ENCODE measurements at regions not wholly inside any gene's neighbourhood (a gene's known extent, or its start where the extent isn't known, plus 50 kb on each side); places are given as distances from the start of the nearest gene placed in this dataset.

DNA sequence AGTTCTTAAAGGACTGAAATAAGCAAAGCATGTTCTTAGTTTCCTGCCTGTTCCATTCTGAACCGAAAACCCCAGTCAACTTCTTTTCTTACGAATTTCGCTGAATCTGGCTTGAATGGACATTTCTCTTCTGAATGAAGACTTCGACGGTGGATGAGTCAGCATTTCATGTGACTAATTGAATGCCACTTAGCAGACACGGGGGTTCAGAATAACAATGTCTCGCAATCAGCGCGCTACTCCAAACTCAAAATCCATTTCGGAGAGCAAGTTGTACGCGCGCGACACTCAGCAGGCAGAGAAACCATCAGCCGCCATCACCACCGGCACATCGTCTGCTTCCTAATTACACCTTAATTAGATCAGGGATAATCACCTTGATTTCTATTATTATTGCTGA is 239.0 kb upstream of the KLF6 start:
- Histone ChIP-seq H3K4me3 (no peak overlapping the region), H3K36me3 (ENCODE audit: low read depth) (no peaks in the 10 kb centered on the region), H3K4me2 (ENCODE audit: unreplicated experiment) (no peak overlapping the region), H2AFZ (no peak overlapping the region), H3K27me3 (replicated peaks; ENCODE audit: insufficient read depth) (no peaks in the 10 kb centered on the region), H4K20me1 (ENCODE audit: insufficient read depth) (no peaks in the 10 kb centered on the region), H3K4me1 (ENCODE audit: insufficient read depth) (no peaks in the 10 kb centered on the region), H3K9me3 (ENCODE audit: low read depth) (no peaks in the 10 kb centered on the region), H3K9me2 (ENCODE audit: insufficient read depth) (no peaks in the 10 kb centered on the region), H3K79me2 (ENCODE audit: insufficient read depth) (no peaks in the 10 kb centered on the region), H3K9ac (no peak overlapping the region), H3K27ac (no peak overlapping the region), H3F3A (ENCODE audit: insufficient read depth) (no peaks in the 10 kb centered on the region)
- TF ChIP-seq EZH2 (IDR thresholded peaks at IDR 0.05; ENCODE audit: insufficient read depth, poor library complexity, severe bottlenecking): no peak
- no peak for TF ChIP-seq EZH2phosphoT487 (IDR thresholded peaks at IDR 0.05; ENCODE audit: insufficient read depth, low read depth)
- DNase-seq: no peak
- WGBS, 2 experiments (ENCODE audit: low coverage in 1 of 2, low lambda C conversion rate in 2 of 2, missing lambda C conversion rate in 2 of 2): 90 to 91% methylated on average over 17 of the region's 17 CpGs
- in situ Hi-C loops (cut with MboI): no loop called here

DNA sequence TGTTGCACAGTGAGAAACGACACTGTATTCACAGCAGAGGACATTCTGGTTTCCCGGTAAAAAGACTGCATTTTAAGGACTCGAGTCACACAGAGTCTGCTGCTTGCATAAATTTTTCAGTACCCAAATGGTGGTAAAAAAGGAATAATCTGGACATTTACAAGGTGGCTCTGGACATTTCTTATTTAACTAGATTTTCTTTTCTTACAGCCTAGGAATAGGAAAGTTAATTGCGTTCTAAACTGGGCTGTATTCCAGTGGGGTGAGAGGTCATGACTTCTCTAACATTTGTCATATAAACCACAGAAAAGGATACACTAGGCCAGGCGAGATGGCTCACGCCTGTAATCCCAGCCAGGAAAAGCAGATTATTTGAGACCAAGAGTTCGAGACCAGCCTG is 237.5 kb upstream of the KLF6 start:
- H3K4me3 ChIP-seq: no peak overlapping the region
- no peaks in the 10 kb centered on the region for H3F3A ChIP-seq (ENCODE audit: insufficient read depth)
- no peaks in the 10 kb centered on the region for H3K4me1 ChIP-seq (ENCODE audit: insufficient read depth)
- H3K27me3 ChIP-seq (replicated peaks; ENCODE audit: insufficient read depth): no peaks in the 10 kb centered on the region
- H3K36me3 ChIP-seq (ENCODE audit: low read depth): no peaks in the 10 kb centered on the region
- no peaks in the 10 kb centered on the region for H4K20me1 ChIP-seq (ENCODE audit: insufficient read depth)
- TF ChIP-seq EZH2 (IDR thresholded peaks at IDR 0.05; ENCODE audit: insufficient read depth, poor library complexity, severe bottlenecking) (no peak), EZH2phosphoT487 (IDR thresholded peaks at IDR 0.05; ENCODE audit: insufficient read depth, low read depth) (no peak)
- H3K9ac ChIP-seq: no peak overlapping the region
- no peak overlapping the region for H2AFZ ChIP-seq
- H3K4me2 ChIP-seq (ENCODE audit: unreplicated experiment): no peak overlapping the region
- no peak for DNase-seq
- H3K9me2 ChIP-seq (ENCODE audit: insufficient read depth): no peaks in the 10 kb centered on the region
- WGBS, 2 experiments (ENCODE audit: low coverage in 1 of 2, low lambda C conversion rate in 2 of 2, missing lambda C conversion rate in 2 of 2): 93 to 96% methylated on average over 7 of the region's 7 CpGs
- H3K9me3 ChIP-seq (ENCODE audit: low read depth): no peaks in the 10 kb centered on the region
- no peak overlapping the region for H3K27ac ChIP-seq
- in situ Hi-C loops (cut with MboI): no loop called here
- H3K79me2 ChIP-seq (ENCODE audit: insufficient read depth): no peaks in the 10 kb centered on the region

DNA sequence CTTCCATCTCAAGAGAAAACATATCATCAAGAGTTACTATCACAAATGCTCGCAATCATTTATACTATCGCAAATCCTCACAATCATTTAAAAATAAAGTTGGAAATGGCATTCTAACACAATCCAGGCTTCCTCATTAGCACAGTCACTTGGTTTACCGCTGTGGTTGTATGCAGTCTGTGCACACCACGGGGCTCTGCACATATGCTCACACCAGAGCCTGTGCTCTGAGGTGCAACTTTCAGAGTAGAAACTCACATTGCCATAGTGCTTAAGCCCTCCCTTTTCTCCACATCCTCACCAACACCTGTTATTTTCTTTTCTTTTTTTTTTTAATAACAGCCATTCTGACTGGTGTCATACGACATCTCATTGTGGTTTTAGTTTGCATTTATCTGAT is 235.6 kb upstream of the KLF6 start:
- 89 to 93% methylated on average over 5 of the region's 5 CpGs for WGBS, 2 experiments (ENCODE audit: low coverage in 1 of 2, low lambda C conversion rate in 2 of 2, missing lambda C conversion rate in 2 of 2)
- Histone ChIP-seq H3K4me2 (ENCODE audit: unreplicated experiment) (no peak overlapping the region), H3K4me3 (no peak overlapping the region), H2AFZ (no peak overlapping the region), H3K36me3 (ENCODE audit: low read depth) (no peaks in the 10 kb centered on the region), H3K27ac (no peak overlapping the region), H3F3A (ENCODE audit: insufficient read depth) (no peaks in the 10 kb centered on the region), H4K20me1 (ENCODE audit: insufficient read depth) (no peaks in the 10 kb centered on the region), H3K9ac (no peak overlapping the region), H3K9me2 (ENCODE audit: insufficient read depth) (no peaks in the 10 kb centered on the region), H3K4me1 (ENCODE audit: insufficient read depth) (no peaks in the 10 kb centered on the region), H3K27me3 (replicated peaks; ENCODE audit: insufficient read depth) (no peaks in the 10 kb centered on the region), H3K79me2 (ENCODE audit: insufficient read depth) (no peaks in the 10 kb centered on the region), H3K9me3 (ENCODE audit: low read depth) (no peaks in the 10 kb centered on the region)
- no peak for DNase-seq
- no peak for TF ChIP-seq EZH2phosphoT487 (IDR thresholded peaks at IDR 0.05; ENCODE audit: insufficient read depth, low read depth)
- TF ChIP-seq EZH2 (IDR thresholded peaks at IDR 0.05; ENCODE audit: insufficient read depth, poor library complexity, severe bottlenecking): no peak
- in situ Hi-C loops (cut with MboI): no loop called here

DNA sequence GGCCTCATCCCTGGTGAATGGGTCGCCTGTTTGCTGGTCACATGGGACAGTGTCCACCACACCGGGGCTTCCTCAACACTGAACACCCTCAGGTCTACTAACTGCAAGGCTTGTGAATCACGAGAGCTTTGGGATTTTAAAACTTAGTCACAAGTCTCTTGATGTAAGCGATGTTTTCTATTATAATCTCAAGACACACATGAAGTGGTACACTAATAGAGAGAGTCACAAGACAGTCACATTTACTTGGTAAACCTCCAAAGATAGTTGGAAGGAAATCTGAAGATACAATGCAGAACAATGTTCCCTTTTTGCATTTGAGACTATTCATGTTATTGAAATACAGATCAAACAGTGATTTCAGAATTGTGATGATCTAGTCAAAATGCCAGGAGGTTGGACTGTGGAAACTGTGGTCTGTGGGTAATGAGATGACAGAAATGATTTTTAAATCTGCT is 233.1 kb upstream of the KLF6 start:
- H4K20me1 ChIP-seq (ENCODE audit: insufficient read depth): no peaks in the 10 kb centered on the region
- no peaks in the 10 kb centered on the region for H3K79me2 ChIP-seq (ENCODE audit: insufficient read depth)
- DNase-seq: peak; percentile 35
- WGBS, 2 experiments (ENCODE audit: low coverage in 1 of 2, low lambda C conversion rate in 2 of 2, missing lambda C conversion rate in 2 of 2): 31 to 38% methylated on average over 4 of the region's 4 CpGs
- H3K9me2 ChIP-seq (ENCODE audit: insufficient read depth): no peaks in the 10 kb centered on the region
- H3K4me3 ChIP-seq: no peak overlapping the region
- H3K27me3 ChIP-seq (replicated peaks; ENCODE audit: insufficient read depth): no peaks in the 10 kb centered on the region
- TF ChIP-seq EZH2phosphoT487 (IDR thresholded peaks at IDR 0.05; ENCODE audit: insufficient read depth, low read depth) (no peak), EZH2 (IDR thresholded peaks at IDR 0.05; ENCODE audit: insufficient read depth, poor library complexity, severe bottlenecking) (no peak)
- H3K9ac ChIP-seq: no peak overlapping the region
- H3K9me3 ChIP-seq (ENCODE audit: low read depth): no peaks in the 10 kb centered on the region
- no peaks in the 10 kb centered on the region for H3K36me3 ChIP-seq (ENCODE audit: low read depth)
- H3K4me1 ChIP-seq (ENCODE audit: insufficient read depth): no peaks in the 10 kb centered on the region
- no peaks in the 10 kb centered on the region for H3F3A ChIP-seq (ENCODE audit: insufficient read depth)
- H3K27ac ChIP-seq: no peak overlapping the region
- in situ Hi-C loops (cut with MboI): no loop called here
- no peak overlapping the region for H3K4me2 ChIP-seq (ENCODE audit: unreplicated experiment)
- no peak overlapping the region for H2AFZ ChIP-seq

DNA sequence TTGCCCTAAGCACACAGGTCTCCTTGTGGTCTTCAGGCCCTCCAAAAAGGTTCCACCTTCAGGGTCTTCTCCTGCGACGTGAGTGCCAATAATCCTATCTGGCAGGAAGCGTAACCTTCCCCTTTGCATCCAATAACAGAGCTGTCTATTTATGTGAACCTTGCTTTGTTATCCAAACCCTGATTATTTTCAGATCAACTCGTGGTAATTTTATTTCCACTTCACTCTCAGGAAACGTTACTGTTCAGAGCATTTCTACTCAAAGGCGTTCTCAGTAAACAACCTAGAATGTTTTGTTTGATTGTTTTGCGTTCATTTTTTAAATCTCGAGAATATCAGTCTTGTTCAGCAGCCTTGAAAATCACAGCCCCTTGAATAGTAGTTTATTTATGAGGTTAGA is 232.3 kb upstream of the KLF6 start:
- Histone ChIP-seq H3K4me2 (ENCODE audit: unreplicated experiment) (no peak overlapping the region), H3K4me3 (no peak overlapping the region), H3K27ac (no peak overlapping the region), H3K9ac (no peak overlapping the region), H3K27me3 (replicated peaks; ENCODE audit: insufficient read depth) (no peaks in the 10 kb centered on the region), H3K4me1 (ENCODE audit: insufficient read depth) (no peaks in the 10 kb centered on the region), H3K79me2 (ENCODE audit: insufficient read depth) (no peaks in the 10 kb centered on the region), H4K20me1 (ENCODE audit: insufficient read depth) (no peaks in the 10 kb centered on the region), H3F3A (ENCODE audit: insufficient read depth) (no peaks in the 10 kb centered on the region), H3K36me3 (ENCODE audit: low read depth) (no peaks in the 10 kb centered on the region), H3K9me2 (ENCODE audit: insufficient read depth) (no peaks in the 10 kb centered on the region), H2AFZ (no peak overlapping the region), H3K9me3 (ENCODE audit: low read depth) (no peaks in the 10 kb centered on the region)
- no peak for TF ChIP-seq EZH2 (IDR thresholded peaks at IDR 0.05; ENCODE audit: insufficient read depth, poor library complexity, severe bottlenecking)
- no peak for TF ChIP-seq EZH2phosphoT487 (IDR thresholded peaks at IDR 0.05; ENCODE audit: insufficient read depth, low read depth)
- WGBS, 2 experiments (ENCODE audit: low coverage in 1 of 2, low lambda C conversion rate in 2 of 2, missing lambda C conversion rate in 2 of 2): 89 to 91% methylated on average over 8 of the region's 8 CpGs
- in situ Hi-C loops (cut with MboI): no loop called here
- no peak for DNase-seq
